GM12878 (cell line): ENCODE measurements at regions not wholly inside any gene's neighbourhood (a gene's known extent, or its start where the extent isn't known, plus 50 kb on each side); places are given as distances from the start of the nearest gene placed in this dataset.

ENCODE experiments used
- ATAC-seq: fragments of 200-7000 bp; cut with Tn5 transposase; 3 replicates; pipeline ENCODE4 v1.9.1; 2020; ENCODE audit warnings: mild to moderate bottlenecking, moderate library complexity
- BruUV-seq: library from RNA; stranded (reverse); fragments of 400-500 nt; replicated peaks from 2 replicates; lab custom pipeline; 2021; lab: Mats Ljungman, UMichigan
- CTCF ChIA-PET: fragments of 300-600 bp; sonication (Branson Sonifier 250); formaldehyde crosslinking; extraction: SDS; loops from one replicate; lab custom pipeline; 2021; ENCODE audit warnings: inconsistent platforms; lab: Yijun Ruan, JAX
- POLR2A ChIA-PET: fragments of 350-600 bp; formaldehyde crosslinking; extraction: SDS; loops from one replicate; lab custom pipeline; 2021; ENCODE audit warnings: inconsistent platforms; lab: Charles Lee
- RAD21 ChIA-PET: fragments of 300-600 bp; sonication (Branson Sonifier 250); formaldehyde crosslinking; loops from one replicate; lab custom pipeline; 2023; ENCODE audit warnings: antibody characterized with exemption; ENCODE audit not compliant: unreplicated experiment; lab: Charles Lee
- SMC1A ChIA-PET: fragments of 300-600 bp; sonication (Branson Sonifier 250); formaldehyde crosslinking; loops from one replicate; lab custom pipeline; 2023; ENCODE audit not compliant: unreplicated experiment, uncharacterized antibody; lab: Charles Lee
- DNase-seq: peaks from one replicate; pipeline ENCODE4 v3.0.0-alpha.2; 2011; ENCODE audit warnings: low read depth, low spot score
- FAIRE-seq: peaks from 3 replicates; lab custom pipeline; 2011; peaks lifted over from hg19 to GRCh38; lab: Jason Lieb, UNC
- H2AFZ ChIP-seq: 2 replicates; pipeline ENCODE4 v1.6.0; 2011; ENCODE audit warnings: low read depth, low read length, control low read depth; ENCODE audit not compliant: control insufficient read depth
- H3K27ac ChIP-seq: 2 replicates; pipeline ENCODE4 v1.5.1; 2011; ENCODE audit warnings: control low read depth; ENCODE audit not compliant: control insufficient read depth, insufficient read depth
- H3K27me3 ChIP-seq, 2 experiments: replicated peaks in 1 of 2; 2 replicates each; pipeline versions ENCODE4 v1.6.0 to v1.6.1; 2011; ENCODE audit warnings: low read length in 1 of 2; ENCODE audit not compliant: control insufficient read depth in 2 of 2, insufficient read depth in 2 of 2
- H3K36me3 ChIP-seq, 2 experiments: 2 replicates each; pipeline ENCODE4 v1.5.1; 2011; ENCODE audit warnings: low read length in 1 of 2; ENCODE audit not compliant: control insufficient read depth in 2 of 2, insufficient read depth in 2 of 2
- H3K4me1 ChIP-seq: 2 replicates; pipeline ENCODE4 v1.6.1; 2011; ENCODE audit warnings: mild to moderate bottlenecking, low read length, moderate library complexity, mixed read lengths; ENCODE audit not compliant: control insufficient read depth, insufficient read depth
- H3K4me2 ChIP-seq: 2 replicates; pipeline ENCODE4 v1.6.0; 2011; ENCODE audit warnings: control low read depth; ENCODE audit not compliant: control insufficient read depth, insufficient read depth
- H3K4me3 ChIP-seq: fragments of 200-600 bp; sonication (generic); 2 replicates; pipeline ENCODE4 v1.5.1; 2016
- H3K79me2 ChIP-seq: 2 replicates; pipeline ENCODE4 v1.6.0; 2011; ENCODE audit warnings: low read length; ENCODE audit not compliant: control insufficient read depth, insufficient read depth
- H3K9ac ChIP-seq: 2 replicates; pipeline ENCODE4 v1.8.0; 2011; ENCODE audit warnings: low read length, control low read depth, mixed read lengths; ENCODE audit not compliant: control insufficient read depth, insufficient read depth
- H3K9me3 ChIP-seq: replicated peaks from 3 replicates; pipeline ENCODE4 v1.5.1; 2011; ENCODE audit warnings: mild to moderate bottlenecking, low read length; ENCODE audit not compliant: control insufficient read depth, insufficient read depth
- H4K20me1 ChIP-seq: 2 replicates; pipeline ENCODE4 v1.6.0; 2011; ENCODE audit not compliant: control insufficient read depth, insufficient read depth
- CBX5 ChIP-seq: sonication (generic); IDR thresholded peaks from 2 replicates; pipeline ENCODE4 v1.6.1; 2016; ENCODE audit warnings: low read depth, moderate library complexity, mild to moderate bottlenecking, inconsistent platforms
- HDAC6 ChIP-seq: fragments of 200-600 bp; sonication (generic); IDR thresholded peaks from one replicate; pipeline ENCODE4 v1.8.0; 2017; ENCODE audit warnings: antibody characterized with exemption; ENCODE audit not compliant: unreplicated experiment
- KLF5 ChIP-seq: fragments of 450-650 bp; IDR thresholded peaks from 2 replicates; pipeline ENCODE4 v1.6.1; 2014; ENCODE audit warnings: mild to moderate bottlenecking; ENCODE audit not compliant: partially characterized antibody
- MTA2 ChIP-seq: fragments of 450-650 bp; IDR thresholded peaks from 2 replicates; pipeline ENCODE4 v1.6.1; 2016; ENCODE audit warnings: low read depth, mild to moderate bottlenecking, moderate library complexity
- WGBS: methylation state at CpG from one replicate; pipeline ENCODE4 v1.1.6; 2016; ENCODE audit warnings: low lambda C conversion rate; ENCODE audit not compliant: insufficient replicate concordance, insufficient coverage; ENCODE audit errors: missing lambda C conversion rate; 5-methylcytosine and 5-hydroxymethylcytosine counted together
- in situ Hi-C: fragments of 300-500 bp; cut with MboI; formaldehyde crosslinking; loops from 9 replicates; pipeline ENCODE4 v1.14.3; 2018; ENCODE audit warnings: mixed read lengths
- intact Hi-C: fragments of 100-400 bp; cut with micrococcal nuclease; formaldehyde crosslinking; loops from one replicate; pipeline ENCODE4 v1.14.2; 2022; ENCODE audit not compliant: unreplicated experiment
- TF ChIP-seq, protein P1 (sequence below): IDR thresholded peaks from 2 replicates; pipeline ENCODE4 v1.6.1; 2012; ENCODE audit warnings: low read depth, low read length, improper control_type of control experiment
- TF ChIP-seq, protein P2 (sequence below): fragments of 450-650 bp; formaldehyde crosslinking; IDR thresholded peaks from 2 replicates; pipeline ENCODE4 v1.5.0; 2022; ENCODE audit warnings: mild to moderate bottlenecking, missing genetic modification characterization
- TF ChIP-seq, protein P3 (sequence below): fragments of 450-650 bp; IDR thresholded peaks from 2 replicates; pipeline ENCODE4 v1.6.1; 2017; ENCODE audit warnings: mild to moderate bottlenecking, moderate library complexity
- TF ChIP-seq, protein P4 (sequence below), 3 experiments: IDR thresholded peaks in 2 of 3; conservative IDR thresholded peaks in 1 of 3; 2 replicates each; pipeline ENCODE4 v1.5.1; 2011; ENCODE audit warnings: low read depth in 3 of 3, low read length in 3 of 3, mild to moderate bottlenecking in 3 of 3, control low read depth in 2 of 3, moderate library complexity in 2 of 3, inconsistent platforms in 1 of 3, mixed read lengths in 1 of 3; ENCODE audit not compliant: control insufficient read depth in 2 of 3, insufficient read depth in 1 of 3; ENCODE audit errors: extremely low read depth in 1 of 3

- H3K36me3 ChIP-seq, result no peaks in the 10 kb centered on the region
- ChIA-PET SMC1A (no interaction called here), RAD21 (no interaction called here), CTCF (interaction anchor here (0.7 kb wide), 1 partner anchor 40 kb away, joined by 3 read pairs; no protein-coding TSS in a partner anchor), POLR2A (no interaction called here)
- TF ChIP-seq MTA2, result no peak
- TF ChIP-seq, protein P1, sequence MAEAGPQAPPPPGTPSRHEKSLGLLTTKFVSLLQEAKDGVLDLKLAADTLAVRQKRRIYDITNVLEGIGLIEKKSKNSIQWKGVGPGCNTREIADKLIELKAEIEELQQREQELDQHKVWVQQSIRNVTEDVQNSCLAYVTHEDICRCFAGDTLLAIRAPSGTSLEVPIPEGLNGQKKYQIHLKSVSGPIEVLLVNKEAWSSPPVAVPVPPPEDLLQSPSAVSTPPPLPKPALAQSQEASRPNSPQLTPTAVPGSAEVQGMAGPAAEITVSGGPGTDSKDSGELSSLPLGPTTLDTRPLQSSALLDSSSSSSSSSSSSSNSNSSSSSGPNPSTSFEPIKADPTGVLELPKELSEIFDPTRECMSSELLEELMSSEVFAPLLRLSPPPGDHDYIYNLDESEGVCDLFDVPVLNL, result no peak
- TF ChIP-seq, protein P2, sequence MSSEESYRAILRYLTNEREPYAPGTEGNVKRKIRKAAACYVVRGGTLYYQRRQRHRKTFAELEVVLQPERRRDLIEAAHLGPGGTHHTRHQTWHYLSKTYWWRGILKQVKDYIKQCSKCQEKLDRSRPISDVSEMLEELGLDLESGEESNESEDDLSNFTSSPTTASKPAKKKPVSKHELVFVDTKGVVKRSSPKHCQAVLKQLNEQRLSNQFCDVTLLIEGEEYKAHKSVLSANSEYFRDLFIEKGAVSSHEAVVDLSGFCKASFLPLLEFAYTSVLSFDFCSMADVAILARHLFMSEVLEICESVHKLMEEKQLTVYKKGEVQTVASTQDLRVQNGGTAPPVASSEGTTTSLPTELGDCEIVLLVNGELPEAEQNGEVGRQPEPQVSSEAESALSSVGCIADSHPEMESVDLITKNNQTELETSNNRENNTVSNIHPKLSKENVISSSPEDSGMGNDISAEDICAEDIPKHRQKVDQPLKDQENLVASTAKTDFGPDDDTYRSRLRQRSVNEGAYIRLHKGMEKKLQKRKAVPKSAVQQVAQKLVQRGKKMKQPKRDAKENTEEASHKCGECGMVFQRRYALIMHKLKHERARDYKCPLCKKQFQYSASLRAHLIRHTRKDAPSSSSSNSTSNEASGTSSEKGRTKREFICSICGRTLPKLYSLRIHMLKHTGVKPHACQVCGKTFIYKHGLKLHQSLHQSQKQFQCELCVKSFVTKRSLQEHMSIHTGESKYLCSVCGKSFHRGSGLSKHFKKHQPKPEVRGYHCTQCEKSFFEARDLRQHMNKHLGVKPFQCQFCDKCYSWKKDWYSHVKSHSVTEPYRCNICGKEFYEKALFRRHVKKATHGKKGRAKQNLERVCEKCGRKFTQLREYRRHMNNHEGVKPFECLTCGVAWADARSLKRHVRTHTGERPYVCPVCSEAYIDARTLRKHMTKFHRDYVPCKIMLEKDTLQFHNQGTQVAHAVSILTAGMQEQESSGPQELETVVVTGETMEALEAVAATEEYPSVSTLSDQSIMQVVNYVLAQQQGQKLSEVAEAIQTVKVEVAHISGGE (CRISPR knock-in tag), result no peak
- no peak for TF ChIP-seq HDAC6
- TF ChIP-seq KLF5, result no peak
- no peak for TF ChIP-seq CBX5
- TF ChIP-seq, protein P3, sequence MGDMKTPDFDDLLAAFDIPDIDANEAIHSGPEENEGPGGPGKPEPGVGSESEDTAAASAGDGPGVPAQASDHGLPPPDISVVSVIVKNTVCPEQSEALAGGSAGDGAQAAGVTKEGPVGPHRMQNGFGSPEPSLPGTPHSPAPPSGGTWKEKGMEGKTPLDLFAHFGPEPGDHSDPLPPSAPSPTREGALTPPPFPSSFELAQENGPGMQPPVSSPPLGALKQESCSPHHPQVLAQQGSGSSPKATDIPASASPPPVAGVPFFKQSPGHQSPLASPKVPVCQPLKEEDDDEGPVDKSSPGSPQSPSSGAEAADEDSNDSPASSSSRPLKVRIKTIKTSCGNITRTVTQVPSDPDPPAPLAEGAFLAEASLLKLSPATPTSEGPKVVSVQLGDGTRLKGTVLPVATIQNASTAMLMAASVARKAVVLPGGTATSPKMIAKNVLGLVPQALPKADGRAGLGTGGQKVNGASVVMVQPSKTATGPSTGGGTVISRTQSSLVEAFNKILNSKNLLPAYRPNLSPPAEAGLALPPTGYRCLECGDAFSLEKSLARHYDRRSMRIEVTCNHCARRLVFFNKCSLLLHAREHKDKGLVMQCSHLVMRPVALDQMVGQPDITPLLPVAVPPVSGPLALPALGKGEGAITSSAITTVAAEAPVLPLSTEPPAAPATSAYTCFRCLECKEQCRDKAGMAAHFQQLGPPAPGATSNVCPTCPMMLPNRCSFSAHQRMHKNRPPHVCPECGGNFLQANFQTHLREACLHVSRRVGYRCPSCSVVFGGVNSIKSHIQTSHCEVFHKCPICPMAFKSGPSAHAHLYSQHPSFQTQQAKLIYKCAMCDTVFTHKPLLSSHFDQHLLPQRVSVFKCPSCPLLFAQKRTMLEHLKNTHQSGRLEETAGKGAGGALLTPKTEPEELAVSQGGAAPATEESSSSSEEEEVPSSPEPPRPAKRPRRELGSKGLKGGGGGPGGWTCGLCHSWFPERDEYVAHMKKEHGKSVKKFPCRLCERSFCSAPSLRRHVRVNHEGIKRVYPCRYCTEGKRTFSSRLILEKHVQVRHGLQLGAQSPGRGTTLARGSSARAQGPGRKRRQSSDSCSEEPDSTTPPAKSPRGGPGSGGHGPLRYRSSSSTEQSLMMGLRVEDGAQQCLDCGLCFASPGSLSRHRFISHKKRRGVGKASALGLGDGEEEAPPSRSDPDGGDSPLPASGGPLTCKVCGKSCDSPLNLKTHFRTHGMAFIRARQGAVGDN, result no peak
- TF ChIP-seq, protein P4, sequence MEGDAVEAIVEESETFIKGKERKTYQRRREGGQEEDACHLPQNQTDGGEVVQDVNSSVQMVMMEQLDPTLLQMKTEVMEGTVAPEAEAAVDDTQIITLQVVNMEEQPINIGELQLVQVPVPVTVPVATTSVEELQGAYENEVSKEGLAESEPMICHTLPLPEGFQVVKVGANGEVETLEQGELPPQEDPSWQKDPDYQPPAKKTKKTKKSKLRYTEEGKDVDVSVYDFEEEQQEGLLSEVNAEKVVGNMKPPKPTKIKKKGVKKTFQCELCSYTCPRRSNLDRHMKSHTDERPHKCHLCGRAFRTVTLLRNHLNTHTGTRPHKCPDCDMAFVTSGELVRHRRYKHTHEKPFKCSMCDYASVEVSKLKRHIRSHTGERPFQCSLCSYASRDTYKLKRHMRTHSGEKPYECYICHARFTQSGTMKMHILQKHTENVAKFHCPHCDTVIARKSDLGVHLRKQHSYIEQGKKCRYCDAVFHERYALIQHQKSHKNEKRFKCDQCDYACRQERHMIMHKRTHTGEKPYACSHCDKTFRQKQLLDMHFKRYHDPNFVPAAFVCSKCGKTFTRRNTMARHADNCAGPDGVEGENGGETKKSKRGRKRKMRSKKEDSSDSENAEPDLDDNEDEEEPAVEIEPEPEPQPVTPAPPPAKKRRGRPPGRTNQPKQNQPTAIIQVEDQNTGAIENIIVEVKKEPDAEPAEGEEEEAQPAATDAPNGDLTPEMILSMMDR (IDR thresholded peaks at IDR 0.05 in 2 of 3, conservative IDR thresholded peaks at IDR 0.05 in 1 of 3; ENCODE audit: control insufficient read depth in 2 of 3, extremely low read depth in 1 of 3, insufficient read depth in 1 of 3, low read depth in 3 of 3, low read length in 3 of 3), result no peak
- WGBS, result 49% methylated on average over 9 of the region's 9 CpGs
- H3K27ac ChIP-seq, result no peak overlapping the region
- no peak for FAIRE-seq
- no peaks in the 10 kb centered on the region for H3K79me2 ChIP-seq
- no peaks in the 10 kb centered on the region for H3K9me3 ChIP-seq
- DNase-seq, result no peak
- intact Hi-C loops, result no loop called here
- no peak for ATAC-seq
- no peak overlapping the region for H3K9ac ChIP-seq
- in situ Hi-C loops, result no loop called here
- BruUV-seq, result no TSS peak
- H3K4me1 ChIP-seq, result no peaks in the 10 kb centered on the region
- no peaks in the 10 kb centered on the region for H4K20me1 ChIP-seq
- H3K4me2 ChIP-seq, result no peak overlapping the region
- no peak overlapping the region for H2AFZ ChIP-seq
- H3K27me3 ChIP-seq, result no peaks in the 10 kb centered on the region
- H3K4me3 ChIP-seq, result no peak overlapping the region
Measured at GRCh38 chr10:28201410-28202400, 101.2 kb downstream of the MPP7 start.
